ES-I3 (cell line): ENCODE measurements at regions not wholly inside any gene's neighbourhood (a gene's known extent, or its start where the extent isn't known, plus 50 kb on each side); places are given as distances from the start of the nearest gene placed in this dataset.

ENCODE experiments used
- H3K36me3 ChIP-seq: 2 replicates; pipeline ENCODE4 v1.6.1; 2013; ENCODE audit warnings: mild to moderate bottlenecking, low read length, control low read depth, moderate library complexity; ENCODE audit not compliant: insufficient read depth
- H3K4me1 ChIP-seq: 2 replicates; pipeline ENCODE4 v1.6.1; 2013; ENCODE audit warnings: mild to moderate bottlenecking, control low read depth, low read length; ENCODE audit not compliant: insufficient read depth
- H3K9ac ChIP-seq: 2 replicates; pipeline ENCODE4 v1.6.1; 2013; ENCODE audit warnings: low read depth, mild to moderate bottlenecking, low read length, moderate library complexity
- H3K9me3 ChIP-seq: 2 replicates; pipeline ENCODE4 v1.6.1; 2013; ENCODE audit warnings: mild to moderate bottlenecking, low read length, moderate library complexity; ENCODE audit not compliant: control insufficient read depth, insufficient read depth

DNA sequence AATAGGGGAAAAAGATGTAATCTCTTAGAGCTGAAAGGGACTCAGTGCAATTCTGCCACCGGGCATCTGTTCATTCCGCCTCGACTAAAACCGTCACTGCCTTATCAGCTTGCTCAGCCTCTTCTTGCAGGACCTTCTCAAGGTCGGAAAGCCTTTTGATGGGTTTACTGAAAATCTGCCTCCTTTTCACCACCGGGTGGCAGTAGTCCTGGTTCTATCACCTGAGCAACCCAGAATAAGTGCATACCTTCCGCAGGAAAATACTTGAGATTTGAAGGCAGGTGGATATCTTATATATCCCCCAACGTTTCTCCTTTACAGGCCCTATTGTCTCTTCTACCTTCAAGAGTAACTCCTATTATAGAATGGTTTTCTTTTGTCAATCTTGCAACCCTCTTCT lies 103.4 kb upstream of the PAK3 start:
- no peaks in the 10 kb centered on the region for H3K9me3 ChIP-seq
- no peaks in the 10 kb centered on the region for H3K36me3 ChIP-seq
- no peaks in the 10 kb centered on the region for H3K4me1 ChIP-seq

DNA sequence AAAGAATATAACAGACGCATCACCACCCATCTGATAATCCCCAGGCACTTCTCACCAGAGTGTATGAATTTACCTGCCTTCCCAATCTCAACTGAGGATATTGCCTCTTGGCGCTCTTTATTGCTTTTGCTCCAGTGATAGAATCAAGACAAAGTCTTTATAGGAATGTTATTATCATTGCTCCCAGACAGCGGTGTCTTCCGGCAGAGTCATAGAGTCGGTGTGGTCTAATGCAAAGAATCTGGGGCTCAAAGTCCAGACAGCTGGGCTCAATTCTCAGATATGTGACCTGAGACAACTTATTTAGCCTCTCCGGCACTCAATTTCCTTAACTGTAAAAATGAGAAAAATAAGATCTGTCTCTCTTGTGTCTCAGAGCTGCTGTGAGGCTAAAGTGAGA lies 106.1 kb upstream of the PAK3 start:
- Histone ChIP-seq H3K4me1 (no peaks in the 10 kb centered on the region), H3K9me3 (no peaks in the 10 kb centered on the region)

More for the DNA sequence above, 103.4 kb upstream of the PAK3 start:
- no peak overlapping the region for H3K9ac ChIP-seq

DNA sequence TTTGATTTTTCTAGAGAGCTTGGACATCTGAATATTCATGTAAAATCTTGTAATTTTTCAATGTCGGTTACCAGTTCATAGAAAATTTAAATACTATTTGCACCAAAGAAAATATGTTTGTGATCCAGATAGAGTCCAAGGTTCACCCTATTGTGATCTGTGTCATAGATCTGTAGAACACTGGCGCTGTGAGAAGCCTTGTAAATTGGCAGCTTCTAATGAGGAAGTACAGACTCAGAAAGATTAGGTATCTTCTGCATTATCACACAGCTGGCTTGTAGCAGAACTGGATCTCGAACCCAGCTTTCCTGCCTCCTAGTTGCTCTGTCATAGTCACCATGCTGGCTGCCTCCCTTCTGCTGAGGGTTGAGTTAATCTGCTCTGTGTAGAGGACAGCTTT lies 106.5 kb upstream of the PAK3 start:
- Histone ChIP-seq H3K9ac (no peak overlapping the region), H3K9me3 (no peaks in the 10 kb centered on the region), H3K36me3 (no peaks in the 10 kb centered on the region), H3K4me1 (no peaks in the 10 kb centered on the region)

More for the DNA sequence above, 106.1 kb upstream of the PAK3 start:
- H3K9ac ChIP-seq, result no peak overlapping the region
- no peaks in the 10 kb centered on the region for H3K36me3 ChIP-seq

DNA sequence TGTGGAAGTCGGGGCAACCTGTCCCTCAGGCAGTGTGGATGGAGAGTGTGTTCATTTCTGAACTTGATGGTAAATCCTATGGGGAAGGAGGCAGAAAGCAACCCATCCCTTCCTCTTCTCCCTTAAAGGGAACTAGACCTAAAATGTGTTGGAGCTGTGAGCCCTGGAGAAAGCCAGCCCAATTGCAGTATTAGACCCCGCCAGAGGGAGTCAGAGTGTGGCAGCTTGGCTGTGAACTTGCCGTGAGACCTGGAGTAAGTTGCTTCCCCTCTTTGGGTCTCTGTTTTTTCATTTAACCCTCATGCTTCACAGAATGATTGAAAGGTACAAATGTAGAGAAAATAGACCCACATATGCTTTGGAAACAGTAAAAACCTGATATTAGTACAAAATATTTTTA lies 108.7 kb upstream of the PAK3 start:
- H3K4me1 ChIP-seq, result no peaks in the 10 kb centered on the region
- H3K36me3 ChIP-seq, result no peaks in the 10 kb centered on the region
- H3K9ac ChIP-seq, result no peak overlapping the region
- no peaks in the 10 kb centered on the region for H3K9me3 ChIP-seq

DNA sequence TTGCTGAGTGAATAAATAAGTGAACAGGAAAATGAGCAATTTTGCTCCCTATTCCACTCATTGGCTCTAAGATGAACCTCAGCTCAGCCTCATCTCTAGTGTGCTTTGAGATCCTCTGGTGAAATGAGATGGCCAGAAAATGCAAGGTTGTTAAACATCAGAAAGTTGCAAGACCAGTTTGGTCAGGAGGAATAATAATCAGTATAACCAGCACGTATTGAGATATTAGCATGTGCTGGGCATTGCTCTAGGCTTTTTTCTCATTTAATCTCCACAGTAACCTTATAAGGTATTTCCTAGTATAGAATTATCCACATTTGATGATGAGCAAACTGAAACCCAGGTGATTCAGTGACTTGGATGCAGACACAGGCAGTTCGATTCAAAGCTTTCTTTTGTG lies 110.5 kb upstream of the PAK3 start:
- H3K36me3 ChIP-seq, result no peaks in the 10 kb centered on the region
- H3K9me3 ChIP-seq, result no peaks in the 10 kb centered on the region
- H3K4me1 ChIP-seq, result no peaks in the 10 kb centered on the region
- no peak overlapping the region for H3K9ac ChIP-seq

GRCh38 chrX:110983024-110983423 lies 113.0 kb upstream of the PAK3 start:
- Histone ChIP-seq H3K9me3 (no peaks in the 10 kb centered on the region), H3K9ac (no peak overlapping the region), H3K36me3 (no peaks in the 10 kb centered on the region), H3K4me1 (no peaks in the 10 kb centered on the region; the same call in 1 of the 2 replicates)

GRCh38 chrX:110966839-110967238 lies 129.2 kb upstream of the PAK3 start:
- Histone ChIP-seq H3K9ac (no peak overlapping the region), H3K4me1 (peaks cover 21% of the 10 kb centered on the region), H3K36me3 (no peaks in the 10 kb centered on the region), H3K9me3 (no peaks in the 10 kb centered on the region)

GRCh38 chrX:110966091-110966454 lies 129.9 kb upstream of the PAK3 start:
- Histone ChIP-seq H3K4me1 (peaks cover 21% of the 10 kb centered on the region), H3K9me3 (no peaks in the 10 kb centered on the region), H3K36me3 (no peaks in the 10 kb centered on the region), H3K9ac (no peak overlapping the region)

DNA sequence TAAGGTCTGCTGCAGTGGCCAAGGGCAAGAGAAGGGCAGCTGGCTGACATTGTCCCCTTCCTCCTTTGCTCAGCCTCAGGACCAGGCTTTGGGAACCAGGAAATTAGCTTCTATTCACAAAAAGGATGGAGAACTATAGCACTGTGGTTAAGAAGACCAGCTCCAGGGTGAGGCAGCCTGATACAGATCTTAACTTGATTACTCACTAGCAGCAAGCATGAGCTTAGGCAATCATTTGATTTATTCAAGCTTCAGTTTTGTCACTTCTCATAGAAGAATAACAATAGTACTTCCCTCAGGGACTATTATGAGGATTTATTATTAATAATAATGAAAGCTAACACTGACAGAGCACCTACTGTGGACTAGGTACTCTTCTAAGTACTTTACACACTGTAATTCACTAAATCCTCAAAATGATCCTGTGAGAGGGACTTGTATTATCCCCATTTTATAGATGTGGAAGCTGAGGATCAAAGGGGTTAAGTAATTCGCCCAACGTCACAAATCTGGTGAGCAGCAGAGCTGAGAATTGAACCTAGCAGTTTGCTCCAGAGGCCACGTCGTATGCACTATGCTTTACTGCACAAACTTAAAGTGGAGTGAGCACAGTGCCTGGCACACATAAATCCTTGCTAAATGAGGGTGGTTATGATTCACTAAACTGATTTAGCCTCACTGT lies 130.4 kb upstream of the PAK3 start:
- Histone ChIP-seq H3K36me3 (no peaks in the 10 kb centered on the region), H3K4me1 (peaks cover 21% of the 10 kb centered on the region), H3K9ac (no peak overlapping the region), H3K9me3 (no peaks in the 10 kb centered on the region)

GRCh38 chrX:110964786-110965185 lies 131.2 kb upstream of the PAK3 start:
- Histone ChIP-seq H3K4me1 (peaks cover 21% of the 10 kb centered on the region), H3K9me3 (no peaks in the 10 kb centered on the region), H3K36me3 (no peaks in the 10 kb centered on the region), H3K9ac (no peak overlapping the region)

- Histone ChIP-seq H3K9ac (no peak overlapping the region), H3K36me3 (no peaks in the 10 kb centered on the region), H3K9me3 (no peaks in the 10 kb centered on the region), H3K4me1 (peaks cover 21% of the 10 kb centered on the region)
These were observed 133.5 kb upstream of the PAK3 start for GRCh38 chrX:110962451-110962850.

GRCh38 chrX:110955706-110956105 lies 140.3 kb upstream of the PAK3 start:
- Histone ChIP-seq H3K9me3 (no peaks in the 10 kb centered on the region), H3K9ac (no peak overlapping the region), H3K4me1 (no peaks in the 10 kb centered on the region), H3K36me3 (no peaks in the 10 kb centered on the region)

DNA sequence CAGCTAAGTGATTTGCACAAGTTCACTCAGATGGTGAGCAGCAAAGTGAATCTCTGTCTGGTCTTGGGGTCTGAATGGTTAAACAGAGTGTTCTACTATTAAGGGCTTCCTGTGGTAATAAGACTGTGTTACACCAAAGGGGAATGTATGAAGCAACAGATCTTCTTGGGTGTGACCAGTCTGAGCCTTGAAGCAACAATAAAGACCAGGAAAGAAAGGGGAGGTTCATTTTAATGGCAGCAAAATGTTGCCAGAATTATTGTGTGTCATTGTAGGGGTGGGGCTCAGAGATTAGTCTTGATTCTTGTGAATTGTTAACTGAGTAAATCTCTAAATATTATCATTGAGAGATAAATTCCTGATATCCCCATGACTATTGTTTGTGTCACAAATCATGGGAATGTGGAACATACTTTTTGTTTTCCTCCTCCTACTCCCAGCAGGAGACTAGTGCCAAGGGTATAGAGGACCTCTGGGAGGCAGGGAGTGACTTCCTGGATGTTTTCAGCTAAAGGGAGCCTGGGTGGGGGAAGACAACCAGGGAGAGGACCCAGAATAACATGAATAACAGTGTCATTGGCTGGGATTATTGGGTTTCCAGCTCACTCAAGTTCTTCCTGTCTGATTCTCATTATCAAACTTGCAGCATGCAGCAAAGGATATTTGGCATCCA lies 141.4 kb upstream of the PAK3 start:
- no peak overlapping the region for H3K9ac ChIP-seq
- H3K4me1 ChIP-seq, result no peaks in the 10 kb centered on the region
- no peaks in the 10 kb centered on the region for H3K9me3 ChIP-seq
- no peaks in the 10 kb centered on the region for H3K36me3 ChIP-seq

DNA sequence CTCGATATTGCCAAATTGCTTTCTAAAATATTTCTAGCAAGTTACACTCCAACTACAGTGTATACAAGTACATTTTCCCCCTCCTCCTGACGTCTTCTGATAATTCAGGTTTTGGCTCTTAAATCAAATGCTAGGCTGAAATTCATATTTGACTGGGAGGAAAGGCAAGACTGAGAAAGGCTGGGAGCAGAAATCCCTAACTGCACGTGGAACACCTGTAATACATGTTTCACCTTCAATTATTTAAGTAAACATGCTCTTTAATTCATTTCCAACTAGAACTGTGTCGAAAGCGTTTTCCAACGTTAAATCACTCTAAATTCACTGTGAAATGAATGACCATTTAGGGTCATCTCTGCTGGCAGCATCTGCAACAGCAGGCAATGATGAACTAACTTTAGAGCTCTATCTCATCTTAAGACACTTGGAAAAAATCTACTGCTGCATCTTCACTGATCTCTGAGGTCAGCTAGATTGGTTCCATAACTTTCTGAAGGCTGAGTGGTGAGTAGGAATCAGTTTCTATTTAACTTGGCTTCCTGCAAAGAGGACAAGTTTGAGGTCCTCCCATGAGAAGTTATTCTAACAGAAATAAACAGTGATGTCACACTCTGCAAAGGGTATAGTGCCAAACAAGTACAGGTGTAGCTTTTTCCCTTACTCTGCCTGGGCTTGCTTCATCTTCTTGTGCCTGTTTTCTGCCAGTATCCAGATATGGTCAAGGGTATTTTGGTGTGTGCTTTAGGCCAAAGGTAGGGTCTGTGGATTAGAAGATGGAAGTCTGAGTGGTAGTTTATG lies 144.3 kb upstream of the PAK3 start:
- no peak overlapping the region for H3K9ac ChIP-seq
- H3K4me1 ChIP-seq, result no peaks in the 10 kb centered on the region

More for the DNA sequence above, 144.3 kb upstream of the PAK3 start:
- no peaks in the 10 kb centered on the region for H3K9me3 ChIP-seq
- H3K36me3 ChIP-seq, result no peaks in the 10 kb centered on the region
